ENCODE measurements at regions not wholly inside any gene's neighbourhood (a gene's known extent, or its start where the extent isn't known, plus 50 kb on each side); places are given as distances from the start of the nearest gene placed in this dataset.

GRCh38 chr21:34192646-34193285 is 119.4 kb downstream of the MRPS6 start:
- in situ Hi-C loops (cut with MboI; ENCODE audit: low sequenced_read_pairs): no loop called here

- in situ Hi-C loops (cut with MboI; ENCODE audit: low sequenced_read_pairs): no loop called here
Observed at GRCh38 chr21:34195335-34195734, 122.0 kb downstream of the MRPS6 start.

GRCh38 chr21:34196996-34197395 is 123.6 kb downstream of the MRPS6 start:
- in situ Hi-C loops (cut with MboI; ENCODE audit: low sequenced_read_pairs): no loop called here

- in situ Hi-C loops (cut with MboI; ENCODE audit: low sequenced_read_pairs): no loop called here
Observed at GRCh38 chr21:34197561-34197960, 124.2 kb downstream of the MRPS6 start.

GRCh38 chr21:34198231-34199120 is 125.1 kb downstream of the MRPS6 start:
- in situ Hi-C loops (cut with MboI; ENCODE audit: low sequenced_read_pairs): no loop called here

GRCh38 chr21:34199121-34199910 is 125.9 kb downstream of the MRPS6 start:
- in situ Hi-C loops (cut with MboI; ENCODE audit: low sequenced_read_pairs): no loop called here

GRCh38 chr21:34200288-34200905 is 127.0 kb downstream of the MRPS6 start:
- in situ Hi-C loops (cut with MboI; ENCODE audit: low sequenced_read_pairs): no loop called here

GRCh38 chr21:34201001-34201400 is 127.6 kb downstream of the MRPS6 start:
- in situ Hi-C loops (cut with MboI; ENCODE audit: low sequenced_read_pairs): no loop called here

- in situ Hi-C loops (cut with MboI; ENCODE audit: low sequenced_read_pairs): no loop called here
Observed at GRCh38 chr21:34201481-34201858, 128.1 kb downstream of the MRPS6 start.

GRCh38 chr21:34202553-34203372 is 129.4 kb downstream of the MRPS6 start:
- in situ Hi-C loops (cut with MboI; ENCODE audit: low sequenced_read_pairs): no loop called here

- in situ Hi-C loops (cut with MboI; ENCODE audit: low sequenced_read_pairs): no loop called here
Observed at GRCh38 chr21:34203851-34204420, 130.6 kb downstream of the MRPS6 start.

- in situ Hi-C loops (cut with MboI; ENCODE audit: low sequenced_read_pairs): no loop called here
Observed at GRCh38 chr21:34204481-34205439, 131.4 kb downstream of the MRPS6 start.

- in situ Hi-C loops (cut with MboI; ENCODE audit: low sequenced_read_pairs): no loop called here
Observed at GRCh38 chr21:34205811-34206571, 132.6 kb downstream of the MRPS6 start.

- in situ Hi-C loops (cut with MboI; ENCODE audit: low sequenced_read_pairs): no loop called here
Observed at GRCh38 chr21:34213959-34214358, 140.6 kb downstream of the MRPS6 start.

- in situ Hi-C loops (cut with MboI; ENCODE audit: low sequenced_read_pairs): no loop called here
Observed at GRCh38 chr21:34215501-34215900, 142.1 kb downstream of the MRPS6 start.

- in situ Hi-C loops (cut with MboI; ENCODE audit: low sequenced_read_pairs): no loop called here
Observed at GRCh38 chr21:34215911-34216717, 142.7 kb downstream of the MRPS6 start.

GRCh38 chr21:34216718-34217032 is 143.3 kb downstream of the MRPS6 start:
- in situ Hi-C loops (cut with MboI; ENCODE audit: low sequenced_read_pairs): no loop called here
